ENCODE measurements at regions not wholly inside any gene's neighbourhood (a gene's known extent, or its start where the extent isn't known, plus 50 kb on each side); places are given as distances from the start of the nearest gene placed in this dataset.

GRCh38 chr4:30844861-30845582 is 124.9 kb downstream of the PCDH7 start:
- no peak overlapping the region for H3K4me3 ChIP-seq
- no peak for TF ChIP-seq CTCF (IDR thresholded peaks at IDR 0.05)
- no peaks in the 10 kb centered on the region for H3K27me3 ChIP-seq
- WGBS, 4 donors = 76 to 86% (median 79%) methylated on average over 3 of the region's 3 CpGs
- H3K36me3 ChIP-seq (replicated peaks in 1 of 2) = no peaks in the 10 kb centered on the region
- no peak overlapping the region for H3K27ac ChIP-seq
- H3K9me3 ChIP-seq (replicated peaks in 1 of 3) = no peaks in the 10 kb centered on the region
- intact Hi-C loops (cut with DNase I) = no loop called here
- DNase-seq = no peak
- H3K4me1 ChIP-seq (replicated peaks in 1 of 2) = no peaks in the 10 kb centered on the region

GRCh38 chr4:30847167-30847566 is 127.0 kb downstream of the PCDH7 start:
- Histone ChIP-seq H3K27ac (no peak overlapping the region), H3K27me3 (no peaks in the 10 kb centered on the region), H3K4me3 (no peak overlapping the region), H3K9me3 (replicated peaks in 1 of 3) (no peaks in the 10 kb centered on the region), H3K4me1 (replicated peaks in 1 of 2) (no peaks in the 10 kb centered on the region), H3K36me3 (replicated peaks in 1 of 2) (no peaks in the 10 kb centered on the region)
- intact Hi-C loops (cut with DNase I) = no loop called here
- no peak for DNase-seq
- TF ChIP-seq POLR2A (IDR thresholded peaks at IDR 0.05) (no peak), CTCF (IDR thresholded peaks at IDR 0.05) (no peak)
- WGBS, 4 donors = 25 to 61% (median 41%) methylated on average over 1 of the region's 1 CpG

- intact Hi-C loops (cut with DNase I) = no loop called here
- no peak for DNase-seq
- Histone ChIP-seq H3K27me3 (no peaks in the 10 kb centered on the region), H3K36me3 (replicated peaks in 1 of 2) (no peaks in the 10 kb centered on the region), H3K4me3 (no peak overlapping the region), H3K27ac (no peak overlapping the region), H3K4me1 (replicated peaks in 1 of 2) (no peaks in the 10 kb centered on the region), H3K9me3 (replicated peaks in 1 of 3) (no peaks in the 10 kb centered on the region)
- no peak for TF ChIP-seq POLR2A (IDR thresholded peaks at IDR 0.05)
- TF ChIP-seq CTCF (IDR thresholded peaks at IDR 0.05) = no peak
- WGBS, 4 donors = 77 to 95% (median 85%) methylated on average over 1 of the region's 1 CpG
Measured at GRCh38 chr4:30847958-30848357, 127.8 kb downstream of the PCDH7 start.

- no peaks in the 10 kb centered on the region for H3K4me1 ChIP-seq (replicated peaks in 1 of 2)
Measured at GRCh38 chr4:30854531-30854930, 134.4 kb downstream of the PCDH7 start.

More at GRCh38 chr4:30854531-30854930, 134.4 kb downstream of the PCDH7 start:
- Histone ChIP-seq H3K27me3 (no peaks in the 10 kb centered on the region), H3K27ac (no peak overlapping the region), H3K36me3 (replicated peaks in 1 of 2) (no peaks in the 10 kb centered on the region), H3K9me3 (replicated peaks in 1 of 3) (no peaks in the 10 kb centered on the region), H3K4me3 (no peak overlapping the region)
- intact Hi-C loops (cut with DNase I) = no loop called here
- DNase-seq = no peak
- WGBS, 4 donors = 56 to 63% (median 58%) methylated on average over 3 of the region's 3 CpGs
- TF ChIP-seq CTCF (IDR thresholded peaks at IDR 0.05) (no peak), POLR2A (IDR thresholded peaks at IDR 0.05) (no peak)

All from adrenal gland (tissue), 9 donors.